Stomach (tissue), 4 donors: ENCODE measurements at regions not wholly inside any gene's neighbourhood (a gene's known extent, or its start where the extent isn't known, plus 50 kb on each side); places are given as distances from the start of the nearest gene placed in this dataset.

ENCODE experiments used
- CTCF ChIP-seq, 7 experiments: fragments of 450-650 bp in 4 of 7; fragments of 200-600 bp in 3 of 7; sonication (generic) in 3 of 7; IDR thresholded peaks; one replicate each; pipeline ENCODE4 v1.5.1; 2016 to 2019; ENCODE audit warnings: antibody characterized with exemption in 7 of 7, control low read depth in 2 of 7, mild to moderate bottlenecking in 1 of 7
- POLR2A ChIP-seq, 4 donors: fragments of 450-650 bp; IDR thresholded peaks; one replicate each; pipeline ENCODE4 v1.6.1; 2016; ENCODE audit warnings: antibody characterized with exemption in 4 of 4, control low read depth in 2 of 4, mild to moderate bottlenecking in 1 of 4, moderate library complexity in 1 of 4
- POLR2AphosphoS5 ChIP-seq, 3 donors: sonication (generic); formaldehyde crosslinking; IDR thresholded peaks; one replicate each; pipeline ENCODE4 v1.6.1; 2016; ENCODE audit warnings: antibody characterized with exemption in 3 of 3

- TF ChIP-seq CTCF (IDR thresholded peaks at IDR 0.05) (no peak), POLR2A (IDR thresholded peaks at IDR 0.05) (no peak), POLR2AphosphoS5 (IDR thresholded peaks at IDR 0.05) (no peak)
Measured at GRCh38 chr9:89992326-89993198, 387.8 kb downstream of the GADD45G start.
